CD4-positive, alpha-beta T cell treated with Interleukin-15 for 4 hours (primary cell): ENCODE measurements at regions not wholly inside any gene's neighbourhood (a gene's known extent, or its start where the extent isn't known, plus 50 kb on each side); places are given as distances from the start of the nearest gene placed in this dataset.
"Not testable (repeated sequence)": the region's sequence is repeated elsewhere in the genome, so short reads cannot be mapped to it uniquely, and the experiment has no call there.

ENCODE experiments used
- DNase-seq: peaks from one replicate; pipeline ENCODE4 v3.0.0-alpha.2; 2020; ENCODE audit warnings: low spot score

DNA sequence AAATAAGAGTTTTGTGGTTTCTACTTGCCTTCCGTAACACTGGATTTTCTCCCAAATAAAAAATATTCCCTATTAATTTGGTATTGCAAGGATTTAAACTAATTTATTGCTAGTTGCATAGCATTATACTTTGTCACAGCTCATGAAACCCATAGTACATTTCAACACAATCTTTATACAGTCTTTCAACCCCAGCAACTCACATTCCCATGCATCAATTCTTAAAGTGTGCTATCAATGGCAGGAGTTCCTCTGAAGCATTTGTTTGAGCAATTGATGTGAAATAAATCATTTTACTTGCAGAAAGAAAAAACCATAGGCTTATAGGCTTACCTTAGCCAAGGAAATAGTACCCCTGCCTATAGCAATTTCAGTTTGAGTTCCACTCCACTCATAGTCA is 251.9 kb downstream of the PAPSS1 start:
- no peak for DNase-seq

DNA sequence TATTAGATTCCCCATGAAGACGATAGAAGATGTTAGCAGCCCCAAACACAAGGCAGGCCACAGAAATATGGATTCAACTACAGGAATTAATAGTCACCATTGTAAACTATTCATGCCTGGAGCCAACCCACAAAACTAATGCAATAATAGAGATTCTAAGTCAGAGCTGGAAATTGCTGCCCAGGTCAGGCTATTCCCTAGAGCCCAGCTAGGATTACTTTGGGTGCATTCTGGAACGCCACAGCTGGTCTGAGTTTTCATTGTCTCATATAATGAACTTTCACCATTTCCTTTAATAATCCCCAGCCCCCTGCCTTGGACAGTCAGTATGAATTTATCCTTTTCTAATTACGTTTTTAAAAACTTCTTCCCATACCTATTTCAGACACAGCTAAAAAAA is 252.6 kb downstream of the PAPSS1 start:
- DNase-seq, result no peak

DNA sequence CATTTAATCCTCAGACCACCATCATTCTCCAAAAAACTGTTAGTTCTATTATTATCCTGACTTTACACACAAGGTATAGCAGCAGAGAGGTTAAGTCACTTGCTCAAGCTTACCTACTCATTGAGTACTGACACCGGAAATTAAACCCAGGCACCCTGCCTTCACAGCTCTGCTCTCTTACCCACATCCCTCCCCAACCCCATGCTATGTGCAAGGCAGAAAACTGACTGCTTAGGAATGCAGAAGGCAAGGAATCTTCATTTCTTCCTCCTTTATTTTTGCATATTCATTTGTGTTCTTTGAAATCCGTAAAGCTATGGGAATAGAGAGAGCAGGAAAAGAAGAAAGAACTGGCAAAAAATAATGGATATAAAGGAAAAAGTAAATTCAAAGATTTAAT is 261.8 kb downstream of the PAPSS1 start:
- DNase-seq, result no peak

DNA sequence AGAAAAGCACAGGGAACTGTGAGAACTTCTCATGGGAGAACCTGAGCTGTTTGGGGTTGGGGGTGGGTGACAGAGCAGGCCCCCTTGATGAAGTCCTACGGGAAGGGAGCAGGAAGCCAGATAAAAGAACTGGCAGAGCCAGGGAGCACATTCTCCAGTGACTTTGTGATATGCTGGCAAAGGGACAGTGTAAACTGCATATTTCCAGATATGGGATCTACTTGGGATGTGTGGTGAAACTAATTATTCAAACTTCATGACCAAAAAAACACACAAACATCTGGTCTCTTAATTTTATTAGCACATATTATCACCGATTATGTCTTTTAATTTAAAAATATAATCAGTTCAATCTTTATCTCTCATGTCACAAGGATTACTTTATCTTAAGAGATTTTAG is 266.0 kb downstream of the PAPSS1 start:
- DNase-seq, result no peak

DNA sequence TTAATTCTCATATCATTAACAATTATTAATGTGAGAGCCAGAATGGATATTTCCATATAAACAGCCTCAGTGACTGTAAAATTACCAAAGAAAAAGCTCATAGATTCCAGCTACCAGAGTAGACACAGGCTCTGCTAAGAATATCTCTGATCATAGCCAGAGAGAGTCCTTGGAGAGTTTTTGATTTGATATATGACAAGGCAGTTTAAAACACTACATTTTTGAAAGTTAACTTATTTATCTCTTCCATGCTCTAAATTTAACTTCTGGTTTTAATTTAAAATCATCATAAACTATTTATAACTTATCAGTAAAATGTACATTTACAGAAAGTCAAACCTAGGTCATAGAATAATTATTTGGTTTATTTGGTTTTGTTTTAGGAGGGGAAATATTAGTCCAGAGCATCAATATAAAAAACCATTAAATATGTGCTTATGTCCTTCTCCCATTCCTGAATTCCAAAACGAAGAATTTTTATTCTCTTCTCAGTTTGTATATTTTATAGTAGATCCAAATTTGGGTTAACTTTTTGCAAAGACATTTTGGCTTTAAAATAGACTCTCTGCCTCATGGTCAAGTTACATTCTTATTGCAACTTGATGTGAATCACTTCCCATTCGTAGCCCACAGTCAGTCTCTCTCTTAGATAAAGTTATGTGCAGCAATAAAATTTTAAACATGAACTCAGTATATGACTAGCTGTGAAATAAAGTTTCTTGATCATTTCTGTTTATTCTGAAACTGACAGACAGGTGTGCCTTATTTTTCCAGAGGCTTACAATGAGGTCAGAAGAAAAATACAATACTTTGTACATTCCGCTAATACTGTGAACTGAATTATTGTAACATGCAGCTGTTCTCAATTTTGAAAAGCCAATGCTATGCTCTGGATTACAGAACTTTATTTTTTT is 267.1 kb downstream of the PAPSS1 start:
- no peak for DNase-seq

DNA sequence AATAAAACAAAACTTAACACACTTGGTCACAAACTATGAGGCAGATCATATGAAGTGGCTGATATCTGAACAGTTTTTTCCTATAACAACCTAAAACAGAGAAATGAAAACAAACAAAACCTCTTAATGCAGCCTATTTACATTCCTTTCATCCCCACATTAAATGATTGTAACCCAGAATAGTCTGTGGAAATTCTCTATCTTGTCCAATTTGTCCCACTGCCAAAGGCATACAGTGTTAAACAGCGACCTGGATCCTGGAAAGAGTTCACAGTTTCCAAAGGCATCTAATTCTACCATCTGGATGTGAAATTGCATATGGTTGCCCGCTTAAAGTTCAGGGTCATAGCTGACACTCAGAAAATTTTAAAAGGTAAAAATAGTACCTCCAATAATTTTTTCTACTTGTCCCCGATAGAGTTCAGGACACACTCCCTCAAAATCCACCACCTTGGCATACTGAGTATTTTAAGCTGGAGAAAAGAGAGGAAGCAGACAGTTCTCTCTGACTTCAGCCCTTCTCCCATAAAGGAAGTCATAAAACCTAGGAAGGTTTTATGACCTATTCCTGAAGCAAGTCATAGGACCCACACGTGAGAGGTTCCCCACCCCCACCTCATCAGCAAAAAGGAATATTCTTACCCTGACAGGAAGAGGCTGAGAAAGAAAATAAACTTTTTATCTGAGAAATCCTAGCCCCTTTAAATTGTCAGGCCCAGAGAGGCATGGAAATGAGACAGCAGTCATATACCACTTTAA is 270.2 kb downstream of the PAPSS1 start:
- no peak for DNase-seq

DNA sequence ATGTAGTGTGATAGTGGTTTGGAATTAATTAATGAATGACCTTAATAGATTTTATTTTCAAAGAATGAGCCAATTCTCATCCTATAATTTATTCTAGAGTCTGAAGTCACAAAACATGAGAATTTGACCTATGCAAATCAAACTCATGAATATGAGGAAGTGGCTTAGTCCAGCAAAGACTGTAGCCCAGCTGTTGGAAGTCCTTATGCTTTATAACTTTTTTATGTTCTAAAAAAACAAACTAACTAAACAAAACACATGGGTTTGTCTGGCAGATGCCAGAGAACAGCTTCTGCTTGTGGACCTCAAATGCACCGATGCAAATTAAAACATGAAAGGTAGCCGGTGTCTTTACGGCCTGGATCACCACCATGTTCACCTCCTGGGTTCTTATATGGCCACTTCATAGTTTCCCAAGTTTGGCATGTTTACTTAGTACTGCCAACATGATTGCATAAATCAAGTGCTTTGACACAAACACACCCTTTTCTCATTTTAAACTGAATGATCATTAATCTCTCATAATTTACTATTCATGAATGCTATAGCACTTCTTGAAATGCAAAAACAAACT is 277.4 kb downstream of the PAPSS1 start:
- DNase-seq, result no peak

DNA sequence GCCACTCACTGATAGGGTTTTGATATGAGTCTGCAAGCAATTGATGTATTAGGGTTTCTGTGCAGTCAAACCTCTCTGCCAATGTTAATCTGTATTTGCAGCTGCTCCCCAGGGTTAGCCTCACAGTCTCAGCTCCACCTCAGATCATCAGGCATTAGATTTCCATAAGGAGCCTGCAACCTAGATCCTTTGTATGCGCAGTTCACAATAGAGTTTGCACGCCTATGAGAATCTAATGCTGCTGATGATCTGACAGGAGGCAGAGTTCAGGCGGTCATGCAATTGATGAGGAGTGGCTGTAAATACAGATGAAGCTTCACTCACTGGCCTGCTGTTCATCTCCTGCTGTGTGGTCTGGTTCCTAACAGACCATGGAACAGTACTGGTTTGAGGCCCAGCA is 280.6 kb downstream of the PAPSS1 start:
- no peak for DNase-seq

DNA sequence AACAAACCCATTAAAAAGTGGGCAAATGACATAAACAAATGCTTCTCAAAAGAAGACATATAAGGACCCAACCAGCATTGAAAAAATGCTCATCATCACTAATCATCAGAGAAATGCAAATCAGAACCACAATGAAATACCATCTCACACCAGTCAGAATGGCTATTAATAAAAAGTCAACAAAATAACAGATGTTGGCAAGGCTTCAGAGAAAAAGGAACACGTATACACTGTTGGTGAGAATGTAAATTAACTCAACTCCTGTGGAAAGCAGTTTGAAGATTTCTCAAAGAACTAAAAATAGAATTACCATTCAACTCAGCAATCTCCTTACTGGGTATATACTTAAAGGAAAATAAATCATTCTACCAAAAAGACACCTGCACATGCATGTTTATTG is 283.6 kb downstream of the PAPSS1 start:
- not testable (repeated sequence) for DNase-seq

DNA sequence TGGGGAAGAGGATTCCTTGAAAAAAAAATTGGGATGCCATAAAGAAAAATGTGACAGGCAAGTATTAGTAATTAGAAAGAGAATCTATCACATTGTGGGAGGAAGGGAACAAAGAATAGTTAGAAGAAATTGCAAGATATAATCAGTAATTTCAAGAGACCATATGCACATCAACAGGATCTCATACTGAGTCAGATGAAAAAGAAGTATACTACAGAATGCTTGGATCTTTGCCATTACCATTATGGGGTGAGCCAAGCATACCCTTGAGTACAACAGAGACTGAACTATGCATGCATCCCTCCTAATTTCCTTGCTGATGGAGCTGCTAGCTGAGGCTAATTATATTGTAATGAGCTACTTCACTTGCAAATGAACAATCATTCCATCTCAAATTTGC is 287.6 kb downstream of the PAPSS1 start:
- DNase-seq, result no peak

DNA sequence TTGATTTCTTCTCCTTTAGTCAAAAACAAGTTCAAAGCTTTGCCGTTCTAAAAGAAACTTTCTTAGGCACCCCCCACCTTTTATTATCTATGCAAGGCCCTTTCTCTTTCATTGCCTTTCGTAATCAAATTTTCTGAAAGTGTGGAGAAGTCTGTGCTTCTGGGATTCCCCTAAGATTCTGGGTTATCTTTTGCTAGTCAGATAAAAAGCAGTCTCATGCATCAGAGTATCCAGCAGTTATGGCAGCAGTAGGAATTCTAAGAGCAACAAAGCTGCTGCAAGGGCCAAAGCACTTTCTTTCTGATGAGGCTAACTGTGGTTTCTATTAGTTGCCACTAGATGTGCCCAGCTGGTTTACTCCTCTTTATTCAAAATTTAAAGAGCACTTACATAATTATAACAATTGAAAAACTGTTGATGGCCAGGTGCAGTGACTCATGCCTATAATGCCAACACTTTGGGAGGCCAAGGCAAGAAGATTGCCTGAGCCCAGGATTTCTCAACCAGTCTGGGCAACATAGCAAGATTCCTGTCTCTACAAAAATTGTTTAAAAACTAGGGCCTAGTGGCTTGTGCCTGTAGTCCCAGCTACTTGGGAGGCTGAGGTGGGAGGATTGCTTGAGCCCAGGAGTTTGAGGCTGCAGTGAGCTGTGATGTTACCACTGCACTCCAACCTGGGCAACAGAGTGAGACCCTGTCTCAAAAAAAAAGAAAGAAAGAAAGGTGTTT is 296.2 kb downstream of the PAPSS1 start:
- no peak for DNase-seq

DNA sequence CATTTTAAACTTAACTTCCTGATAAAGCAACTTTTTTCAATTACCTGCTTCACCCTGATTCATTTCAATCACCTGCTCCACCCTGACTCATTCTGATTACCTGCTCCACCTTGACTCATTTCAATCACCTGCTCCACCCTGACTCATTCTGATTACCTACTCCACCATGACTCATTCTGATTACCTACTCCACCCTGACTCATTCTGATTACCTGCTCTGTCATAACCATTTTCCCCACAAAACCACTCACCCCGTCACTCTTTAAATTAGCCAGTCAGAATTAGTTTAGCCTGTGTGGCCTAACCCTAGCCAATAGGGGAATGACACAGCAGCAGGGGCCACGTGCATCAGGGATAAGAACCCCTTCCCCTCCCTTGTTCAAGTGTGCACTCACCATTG is 300.5 kb downstream of the PAPSS1 start:
- DNase-seq, result not testable (repeated sequence)

DNA sequence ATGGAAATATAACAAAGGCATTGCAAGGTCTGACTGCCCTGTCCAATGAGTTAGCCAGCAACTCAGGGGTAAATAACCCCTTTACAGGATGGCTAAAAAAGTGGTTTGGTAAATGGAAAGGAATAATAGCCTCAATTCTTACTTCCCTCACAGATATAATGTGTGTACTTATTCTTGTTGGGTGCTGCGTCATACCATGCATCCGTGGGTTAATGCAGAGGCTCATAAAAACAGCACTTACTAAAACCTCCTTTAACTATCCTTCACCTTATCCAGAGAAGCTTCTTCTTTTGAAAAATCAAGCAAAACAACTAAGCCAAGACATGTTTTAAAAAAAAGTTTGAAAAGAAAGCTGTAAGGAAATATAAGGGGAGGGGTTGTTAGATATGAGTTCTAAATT is 301.0 kb downstream of the PAPSS1 start:
- DNase-seq, result no peak

DNA sequence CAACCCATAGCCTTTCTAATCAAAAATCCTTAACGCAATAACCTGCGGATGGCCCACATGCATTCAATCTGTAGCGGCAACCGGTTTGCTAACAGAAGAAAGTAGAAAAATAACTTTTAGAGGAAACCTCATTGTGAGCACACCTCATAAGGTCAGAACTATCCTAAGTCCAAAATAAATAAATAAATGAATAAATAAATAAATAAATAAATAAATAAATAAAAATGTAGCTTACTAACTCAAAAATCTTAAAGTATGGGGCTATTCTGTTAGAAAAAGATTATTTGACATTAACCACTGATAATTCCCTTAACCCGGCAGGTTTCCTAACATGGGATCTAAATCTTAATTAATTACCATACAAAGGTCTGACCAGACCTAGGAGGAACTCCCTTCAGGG is 304.5 kb downstream of the PAPSS1 start:
- not testable (repeated sequence) for DNase-seq

DNA sequence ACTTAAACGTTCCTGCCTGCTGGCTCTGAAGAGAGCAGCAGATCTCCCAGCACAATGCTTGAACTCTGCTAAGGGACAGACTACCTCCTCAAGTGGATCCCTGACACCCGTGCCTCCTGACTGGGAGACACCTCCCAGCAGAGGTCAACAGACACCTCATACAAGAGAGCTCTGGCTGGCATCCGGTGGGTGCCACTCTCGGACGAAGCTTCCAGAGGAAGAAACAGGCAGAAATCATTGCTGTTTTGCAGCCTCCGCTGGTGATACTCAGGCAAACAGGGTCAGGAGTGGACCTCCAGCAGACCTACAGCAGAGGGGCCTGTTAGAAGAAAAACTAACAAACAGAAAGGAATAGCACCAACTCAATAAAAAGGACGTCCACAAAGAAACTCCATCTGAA is 310.2 kb downstream of the PAPSS1 start:
- DNase-seq, result not testable (repeated sequence)

DNA sequence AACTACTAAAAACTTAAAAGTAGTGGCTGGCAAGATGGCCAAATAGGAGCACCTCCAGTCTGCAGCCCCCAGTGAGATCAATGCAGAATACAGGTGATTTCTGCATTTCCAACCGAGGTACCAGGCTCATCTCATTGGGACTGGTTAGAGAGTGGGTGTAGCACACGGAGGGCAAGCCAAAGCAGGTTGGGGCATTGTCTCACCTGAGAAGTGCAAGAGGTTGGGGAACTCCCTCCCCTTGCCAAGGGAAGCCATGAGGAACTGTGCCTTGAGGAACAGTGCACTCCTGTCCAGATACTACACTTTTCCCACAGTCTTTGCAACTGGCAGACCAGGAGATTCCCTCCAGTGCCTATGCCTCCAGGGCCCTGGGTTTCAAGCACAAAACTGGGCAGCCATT is 311.1 kb downstream of the PAPSS1 start:
- DNase-seq, result no peak

DNA sequence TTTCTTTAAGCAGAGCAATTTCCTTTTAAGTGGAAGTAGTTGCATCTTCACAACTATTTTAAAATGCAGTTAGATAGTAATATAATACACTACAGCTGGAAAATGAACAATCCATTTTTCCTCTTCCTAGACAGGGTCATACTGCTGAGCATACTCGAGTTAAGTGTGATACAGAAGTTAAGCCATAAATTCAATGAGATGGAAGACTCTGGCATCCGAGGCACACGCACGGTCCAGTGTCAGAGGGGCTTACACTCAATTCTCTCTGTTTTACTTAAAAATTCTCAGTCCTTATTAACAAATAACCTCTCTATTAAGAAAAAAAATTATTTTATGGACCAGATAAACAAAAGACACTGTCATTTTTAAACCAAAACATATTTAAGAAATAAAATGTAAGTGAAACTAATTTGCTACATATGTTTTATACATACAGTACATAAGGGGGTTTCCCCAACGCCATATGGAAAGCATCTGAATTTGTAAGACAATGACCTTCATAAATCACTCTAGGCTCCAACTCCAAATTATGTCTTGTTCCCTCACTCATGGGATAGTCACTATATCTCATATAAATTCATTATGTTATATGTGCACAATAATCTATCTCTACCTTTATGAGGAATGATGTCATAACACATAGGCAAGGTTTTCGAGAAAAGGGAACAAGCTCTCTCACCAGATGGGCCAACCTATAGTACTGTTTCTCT is 315.3 kb downstream of the PAPSS1 start:
- no peak for DNase-seq

DNA sequence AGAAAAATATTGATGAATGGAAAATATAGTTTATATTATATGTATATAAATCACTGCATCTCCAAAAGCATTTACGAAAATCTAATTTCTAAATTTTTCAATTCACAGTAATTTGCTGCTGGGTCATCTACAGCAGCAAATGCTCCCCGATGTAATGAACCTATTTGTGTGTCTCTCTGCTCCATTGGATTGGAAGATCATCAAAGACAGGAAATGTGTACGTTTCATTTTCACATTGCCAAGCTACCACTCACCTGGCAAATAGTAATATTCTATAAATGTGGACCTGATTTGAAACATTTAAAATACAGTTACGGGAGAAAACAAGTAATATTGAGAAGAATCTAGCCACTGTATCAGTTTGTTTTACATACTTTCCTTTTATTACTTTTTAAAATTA is 317.7 kb downstream of the PAPSS1 start:
- no peak for DNase-seq

DNA sequence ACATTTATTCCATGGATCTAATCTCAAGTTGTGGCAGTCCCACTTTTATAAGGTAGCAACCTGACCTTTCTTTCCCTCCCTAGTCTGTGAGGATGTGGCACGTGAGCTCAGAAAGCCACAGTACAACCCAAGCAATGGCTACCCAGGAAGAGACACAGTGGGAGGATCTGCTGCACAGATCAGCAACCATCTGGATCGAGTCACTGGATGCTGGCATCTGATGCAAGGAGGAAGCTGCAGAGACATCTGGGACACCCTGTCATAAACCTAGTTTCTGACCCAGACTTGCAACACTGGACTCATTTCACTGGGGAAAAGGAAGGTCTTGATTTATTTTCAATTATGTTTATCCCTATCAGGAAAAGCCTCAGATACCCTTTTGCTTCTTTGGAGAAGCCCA is 327.1 kb downstream of the PAPSS1 start:
- no peak for DNase-seq

DNA sequence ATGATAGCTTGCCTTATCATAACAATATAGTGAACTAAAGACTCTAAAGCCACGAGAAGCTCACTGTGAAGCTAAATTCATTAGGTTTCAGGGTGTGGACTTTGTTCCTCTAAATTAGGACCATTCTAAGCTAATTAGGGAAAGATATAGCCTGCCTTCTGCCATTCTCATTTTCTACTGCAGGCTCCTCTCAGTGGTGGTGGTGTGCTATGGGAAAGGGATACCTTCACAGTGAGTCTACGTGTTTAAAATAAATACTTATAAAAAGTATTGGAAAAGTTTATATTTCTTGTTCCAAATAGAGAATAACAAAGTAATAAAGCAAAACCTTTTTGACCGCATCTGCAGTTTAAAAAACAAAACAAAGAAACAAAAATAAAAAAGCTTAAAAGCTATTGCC is 327.7 kb downstream of the PAPSS1 start:
- no peak for DNase-seq

DNA sequence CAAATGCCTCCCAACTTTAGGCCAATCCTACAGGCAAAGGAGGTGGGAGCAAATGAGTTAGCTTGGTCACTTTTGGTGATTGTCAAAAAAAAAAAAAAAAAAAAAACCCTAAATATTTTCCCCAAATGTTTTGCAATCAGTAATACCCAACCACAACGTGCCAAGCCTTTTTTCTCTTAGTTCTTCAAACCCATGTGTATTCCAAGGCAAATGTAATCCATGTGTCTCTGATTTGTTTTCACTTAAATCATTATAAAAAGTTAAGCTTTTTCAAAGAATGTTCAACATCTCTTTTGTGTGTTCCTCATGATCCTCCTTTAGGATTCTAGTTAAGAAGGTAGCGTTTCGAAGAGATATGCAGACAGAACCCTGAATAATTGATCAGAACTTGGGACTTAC is 328.4 kb downstream of the PAPSS1 start:
- DNase-seq, result no peak
